ENCODE measurements at regions not wholly inside any gene's neighbourhood (a gene's known extent, or its start where the extent isn't known, plus 50 kb on each side); places are given as distances from the start of the nearest gene placed in this dataset.

DNA sequence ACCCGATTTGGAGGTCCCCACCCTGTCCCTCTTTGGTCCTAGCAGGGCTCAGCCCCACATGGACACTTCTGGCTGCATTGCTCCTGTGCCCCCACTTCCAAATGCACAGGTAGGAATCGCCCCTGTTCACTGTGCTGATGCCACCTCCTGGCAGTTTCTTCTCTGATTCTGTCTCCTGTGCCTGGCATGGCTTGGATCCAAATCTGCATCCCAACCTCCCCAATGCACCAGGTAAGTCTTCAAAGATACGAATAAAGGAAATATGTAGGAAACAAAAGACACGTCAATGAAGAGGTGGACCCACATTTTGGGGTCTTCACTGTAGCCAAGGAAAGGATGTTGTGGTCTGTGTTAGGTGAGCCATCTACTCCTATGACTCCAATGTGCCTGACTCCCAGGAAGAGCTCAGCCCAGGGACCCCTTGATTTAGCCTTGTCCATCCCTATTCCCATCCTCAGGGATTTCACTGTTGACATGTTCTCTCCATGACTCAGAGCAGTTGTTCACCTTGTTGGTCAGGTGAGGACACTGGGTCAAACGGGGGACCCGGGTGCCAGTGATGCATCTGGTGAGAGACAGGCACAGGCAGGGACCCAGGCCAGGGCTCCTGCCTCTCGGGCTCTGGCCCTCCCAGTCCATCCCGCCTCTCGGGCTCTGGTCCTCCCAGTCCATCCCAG is 341.8 kb downstream of the CXCL12 start:
- POLR2A ChIA-PET (ENCODE audit: unreplicated experiment), result no interaction called here
- Histone ChIP-seq H3K9me3 (ENCODE audit: insufficient read depth, low read depth) (no peaks in the 10 kb centered on the region), H3K4me3 (no peak overlapping the region), H3K9me2 (ENCODE audit: insufficient read depth) (no peaks in the 10 kb centered on the region), H3K4me2 (no peak overlapping the region), H3K36me3 (ENCODE audit: low read depth) (no peaks in the 10 kb centered on the region), H3K27me3 (ENCODE audit: insufficient read depth, low read depth) (peaks cover 47% of the 10 kb centered on the region), H3F3A (ENCODE audit: insufficient read depth, low read depth) (no peaks in the 10 kb centered on the region), H3K79me2 (ENCODE audit: low read depth) (no peaks in the 10 kb centered on the region), H3K4me1 (replicated peaks; ENCODE audit: insufficient read depth) (no peaks in the 10 kb centered on the region), H3K27ac (no peak overlapping the region), H2AFZ (no peak overlapping the region), H4K20me1 (ENCODE audit: insufficient read depth) (no peaks in the 10 kb centered on the region)
- DNase-seq, result no peak
- intact Hi-C loops (cut with micrococcal nuclease; ENCODE audit: unreplicated experiment), result loop anchor here (10.0 kb wide), 1 partner anchor 348 kb away; no protein-coding TSS in a partner anchor
- TF ChIP-seq, protein P1, sequence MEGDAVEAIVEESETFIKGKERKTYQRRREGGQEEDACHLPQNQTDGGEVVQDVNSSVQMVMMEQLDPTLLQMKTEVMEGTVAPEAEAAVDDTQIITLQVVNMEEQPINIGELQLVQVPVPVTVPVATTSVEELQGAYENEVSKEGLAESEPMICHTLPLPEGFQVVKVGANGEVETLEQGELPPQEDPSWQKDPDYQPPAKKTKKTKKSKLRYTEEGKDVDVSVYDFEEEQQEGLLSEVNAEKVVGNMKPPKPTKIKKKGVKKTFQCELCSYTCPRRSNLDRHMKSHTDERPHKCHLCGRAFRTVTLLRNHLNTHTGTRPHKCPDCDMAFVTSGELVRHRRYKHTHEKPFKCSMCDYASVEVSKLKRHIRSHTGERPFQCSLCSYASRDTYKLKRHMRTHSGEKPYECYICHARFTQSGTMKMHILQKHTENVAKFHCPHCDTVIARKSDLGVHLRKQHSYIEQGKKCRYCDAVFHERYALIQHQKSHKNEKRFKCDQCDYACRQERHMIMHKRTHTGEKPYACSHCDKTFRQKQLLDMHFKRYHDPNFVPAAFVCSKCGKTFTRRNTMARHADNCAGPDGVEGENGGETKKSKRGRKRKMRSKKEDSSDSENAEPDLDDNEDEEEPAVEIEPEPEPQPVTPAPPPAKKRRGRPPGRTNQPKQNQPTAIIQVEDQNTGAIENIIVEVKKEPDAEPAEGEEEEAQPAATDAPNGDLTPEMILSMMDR (conservative IDR thresholded peaks at IDR 0.05), result no peak
- no peak for TF ChIP-seq EZH2 (IDR thresholded peaks at IDR 0.05; ENCODE audit: low read depth)
- no TSS peak for BruUV-seq (replicated peaks)
- CTCF ChIA-PET, result no interaction called here

DNA sequence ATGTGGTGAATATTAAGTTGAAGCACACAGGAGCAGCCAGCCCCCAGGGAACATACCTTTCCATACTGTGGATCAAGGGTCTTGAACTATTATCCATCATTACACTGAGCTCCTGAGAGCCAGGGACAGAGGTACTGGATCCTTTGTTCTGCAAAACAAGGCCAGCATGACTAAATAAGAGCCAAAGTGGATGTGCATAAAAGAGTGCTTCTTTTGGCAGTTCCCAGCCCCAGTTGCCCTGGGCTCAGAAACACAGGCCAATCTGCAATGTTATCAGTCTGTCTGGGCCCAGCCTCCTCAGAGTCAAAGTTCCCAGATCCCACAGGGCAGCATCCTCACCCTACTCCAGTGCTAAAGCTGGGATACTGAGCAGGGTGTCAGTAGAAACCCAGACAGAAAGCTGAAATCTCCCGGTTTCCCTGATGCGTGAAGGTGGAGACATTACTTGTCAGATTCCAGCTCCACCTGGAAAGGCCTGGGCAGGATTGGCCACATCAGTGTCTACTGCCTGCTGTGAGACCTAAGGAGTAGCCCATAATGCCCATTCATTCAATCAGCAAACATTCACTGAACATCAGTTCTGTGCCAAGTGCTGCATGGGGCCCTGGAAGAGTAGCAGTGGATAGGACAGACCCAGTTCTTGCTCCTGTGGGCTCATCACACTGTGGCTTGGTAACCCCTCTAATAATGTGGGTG is 342.7 kb downstream of the CXCL12 start:
- no peaks in the 10 kb centered on the region for H3K9me2 ChIP-seq (ENCODE audit: insufficient read depth)
- no peak overlapping the region for H3K27ac ChIP-seq
- no peaks in the 10 kb centered on the region for H3K4me1 ChIP-seq (replicated peaks; ENCODE audit: insufficient read depth)
- ChIA-PET POLR2A (ENCODE audit: unreplicated experiment) (no interaction called here), CTCF (no interaction called here)
- no peak for DNase-seq
- no peaks in the 10 kb centered on the region for H3K36me3 ChIP-seq (ENCODE audit: low read depth)
- H3K4me3 ChIP-seq, result no peak overlapping the region
- H4K20me1 ChIP-seq (ENCODE audit: insufficient read depth), result no peaks in the 10 kb centered on the region
- H3K9me3 ChIP-seq (ENCODE audit: insufficient read depth, low read depth), result no peaks in the 10 kb centered on the region
- no peaks in the 10 kb centered on the region for H3F3A ChIP-seq (ENCODE audit: insufficient read depth, low read depth)
- intact Hi-C loops (cut with micrococcal nuclease; ENCODE audit: unreplicated experiment), result loop anchor here (10.0 kb wide), 1 partner anchor 347 kb away; no protein-coding TSS in a partner anchor
- no peak overlapping the region for H3K4me2 ChIP-seq
- BruUV-seq (replicated peaks), result no TSS peak
- no peak for TF ChIP-seq EZH2 (IDR thresholded peaks at IDR 0.05; ENCODE audit: low read depth)
- TF ChIP-seq, protein P1 (conservative IDR thresholded peaks at IDR 0.05), result no peak
- H2AFZ ChIP-seq, result no peak overlapping the region
- H3K79me2 ChIP-seq (ENCODE audit: low read depth), result no peaks in the 10 kb centered on the region
- peaks cover 39% of the 10 kb centered on the region for H3K27me3 ChIP-seq (ENCODE audit: insufficient read depth, low read depth)

DNA sequence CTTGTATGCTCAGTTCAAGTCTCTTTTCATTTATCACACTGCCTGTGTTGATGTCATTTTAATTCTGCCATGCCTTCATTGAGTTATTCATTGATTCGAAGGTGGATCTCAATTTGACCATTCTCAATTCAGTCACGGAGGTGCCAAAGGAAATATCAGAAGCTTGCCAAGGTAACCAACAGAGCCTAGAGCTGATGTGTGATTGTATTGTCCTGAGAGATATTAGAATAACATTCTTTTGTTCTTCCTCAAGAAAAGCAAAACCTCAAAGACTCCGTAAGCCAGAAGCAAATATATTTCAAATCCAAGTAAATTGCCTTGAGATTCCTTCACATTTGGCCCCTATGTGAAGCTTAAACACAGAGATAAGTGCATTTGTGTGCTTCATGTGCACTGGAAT is 345.3 kb downstream of the CXCL12 start:
- Histone ChIP-seq H3K4me2 (no peak overlapping the region), H3K27me3 (ENCODE audit: insufficient read depth, low read depth) (peaks cover 16% of the 10 kb centered on the region), H3K9me2 (ENCODE audit: insufficient read depth) (no peaks in the 10 kb centered on the region), H3K9me3 (ENCODE audit: insufficient read depth, low read depth) (no peaks in the 10 kb centered on the region; the same call in 1 of the 2 replicates), H3F3A (ENCODE audit: insufficient read depth, low read depth) (no peaks in the 10 kb centered on the region), H2AFZ (no peak overlapping the region), H3K27ac (no peak overlapping the region), H3K4me1 (replicated peaks; ENCODE audit: insufficient read depth) (no peaks in the 10 kb centered on the region), H4K20me1 (ENCODE audit: insufficient read depth) (no peaks in the 10 kb centered on the region; the same call in 1 of the 2 replicates), H3K4me3 (no peak overlapping the region), H3K79me2 (ENCODE audit: low read depth) (no peaks in the 10 kb centered on the region), H3K36me3 (ENCODE audit: low read depth) (no peaks in the 10 kb centered on the region)
- ChIA-PET POLR2A (ENCODE audit: unreplicated experiment) (no interaction called here), CTCF (no interaction called here)
- intact Hi-C loops (cut with micrococcal nuclease; ENCODE audit: unreplicated experiment), result no loop called here
- no peak for DNase-seq
- TF ChIP-seq, protein P1 (conservative IDR thresholded peaks at IDR 0.05), result no peak
- TF ChIP-seq EZH2 (IDR thresholded peaks at IDR 0.05; ENCODE audit: low read depth), result no peak
- no TSS peak for BruUV-seq (replicated peaks)

All from PC-9 (cell line).